Pancreas (tissue), 10 donors: ENCODE measurements at regions not wholly inside any gene's neighbourhood (a gene's known extent, or its start where the extent isn't known, plus 50 kb on each side); places are given as distances from the start of the nearest gene placed in this dataset.
A peak's percentile ranks its signal among the peaks of the same experiment; 100 is the strongest.

ENCODE experiments used
- ATAC-seq, 4 donors: fragments of 200-7000 bp; cut with Tn5 transposase; one replicate each; pipeline versions ENCODE4 v1.8.0 to v1.9.1; 2020; ENCODE audit warnings: mild to moderate bottlenecking in 4 of 4, moderate library complexity in 4 of 4
- DNase-seq, 6 donors: peaks; one replicate each; pipeline ENCODE4 v3.0.0-alpha.2; 2020
- FAIRE-seq: peaks from 2 replicates; lab custom pipeline; 2012; peaks lifted over from hg19 to GRCh38; lab: Jason Lieb, UNC
- H3K27ac ChIP-seq, 4 donors: fragments of 200-600 bp; sonication (generic); 1 replicate in 3 of 4; 2 replicates in 1 of 4; pipeline versions ENCODE4 v1.5.0 to v1.8.0; 2020
- H3K27me3 ChIP-seq, 4 donors: fragments of 200-600 bp; one replicate each; pipeline ENCODE4 v1.8.0; 2021
- H3K36me3 ChIP-seq, 3 donors: fragments of 200-600 bp; sonication (generic) in 1 of 3; one replicate each; pipeline versions ENCODE4 v1.5.0 to v1.8.0; 2020 to 2021
- H3K4me1 ChIP-seq, 3 donors: fragments of 200-600 bp; one replicate each; pipeline ENCODE4 v1.8.0; 2021
- H3K4me3 ChIP-seq, 4 donors: fragments of 200-600 bp; sonication (generic) in 2 of 4; one replicate each; pipeline versions ENCODE4 v1.5.0 to v1.8.0; 2020 to 2021
- H3K9me3 ChIP-seq, 4 donors: fragments of 200-600 bp; one replicate each; pipeline ENCODE4 v1.8.0; 2021
- WGBS, 2 donors: extraction: QIAGEN DNeasy Blood & Tissue Kit; methylation state at CpG; one replicate each; pipeline ENCODE4 v1.1.7; 2013; 5-methylcytosine and 5-hydroxymethylcytosine counted together
- intact Hi-C, 3 donors: fragments of 100-400 bp; cut with DNase I; formaldehyde crosslinking; loops; one replicate each; pipeline versions ENCODE4 v1.11.1 to v1.14.2; 2022
- TF ChIP-seq, protein P1 (sequence below), 4 donors: fragments of 200-600 bp; sonication (generic) in 3 of 4; IDR thresholded peaks; one replicate each; pipeline versions ENCODE4 v1.5.0 to v1.8.0; 2021; ENCODE audit warnings: antibody characterized with exemption in 4 of 4
- donor health status: healthy with polysubstance abuse.
- donor health status: DM: no; HTN: no; CAD: no; lungs with moderate emphysema.
- donor health status: DM: no; HTN: no; CAD: no.
- donor health status: control.
- donor health status: control.
- donor health status: Bipolar disorder and iron deficiency.
- donor health status: DM: yes; HTN: yes; CAD: no.
- donor health status: DM: no; HTN: no; CAD: no.
- donor health status: DM: no; HTN: no; CAD: no.
- donor health status: DM: yes; HTN: yes; CAD: no.

DNA sequence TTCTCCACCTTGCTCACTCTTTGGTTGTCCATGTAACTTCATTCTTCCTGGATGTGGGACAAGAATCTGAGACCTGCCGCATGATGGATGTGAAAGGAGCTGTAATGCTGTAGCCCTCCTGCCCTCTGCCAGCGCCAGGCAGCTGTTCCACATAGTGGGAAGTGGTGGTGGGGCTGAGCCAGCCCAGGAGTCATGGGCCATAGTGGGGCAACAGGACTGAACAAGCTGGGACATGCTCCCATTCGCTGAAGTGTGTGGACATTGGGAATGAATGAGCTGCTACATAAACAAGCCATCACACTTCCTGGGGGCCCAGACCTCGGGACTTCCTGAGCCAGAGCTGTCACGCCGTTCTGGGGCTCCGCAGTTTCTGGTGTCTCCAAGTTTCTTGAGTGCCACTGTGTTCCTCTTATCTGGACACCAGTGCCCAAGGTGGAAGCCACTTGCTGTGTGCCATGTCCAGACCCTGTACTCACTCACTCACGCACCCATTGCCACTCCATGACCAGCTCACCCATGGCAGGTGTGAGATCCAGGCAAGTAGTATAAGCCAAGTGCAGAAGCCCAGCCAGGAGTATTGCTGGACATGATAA lies 624.3 kb upstream of the EPHA6 start:
- Histone ChIP-seq H3K27me3 (no peaks in the 10 kb centered on the region), H3K4me3 (no peak overlapping the region), H3K36me3 (no peaks in the 10 kb centered on the region), H3K4me1 (no peaks in the 10 kb centered on the region), H3K9me3 (no peaks in the 10 kb centered on the region), H3K27ac (no peak overlapping the region)
- intact Hi-C loops: no loop called here
- TF ChIP-seq, protein P1, sequence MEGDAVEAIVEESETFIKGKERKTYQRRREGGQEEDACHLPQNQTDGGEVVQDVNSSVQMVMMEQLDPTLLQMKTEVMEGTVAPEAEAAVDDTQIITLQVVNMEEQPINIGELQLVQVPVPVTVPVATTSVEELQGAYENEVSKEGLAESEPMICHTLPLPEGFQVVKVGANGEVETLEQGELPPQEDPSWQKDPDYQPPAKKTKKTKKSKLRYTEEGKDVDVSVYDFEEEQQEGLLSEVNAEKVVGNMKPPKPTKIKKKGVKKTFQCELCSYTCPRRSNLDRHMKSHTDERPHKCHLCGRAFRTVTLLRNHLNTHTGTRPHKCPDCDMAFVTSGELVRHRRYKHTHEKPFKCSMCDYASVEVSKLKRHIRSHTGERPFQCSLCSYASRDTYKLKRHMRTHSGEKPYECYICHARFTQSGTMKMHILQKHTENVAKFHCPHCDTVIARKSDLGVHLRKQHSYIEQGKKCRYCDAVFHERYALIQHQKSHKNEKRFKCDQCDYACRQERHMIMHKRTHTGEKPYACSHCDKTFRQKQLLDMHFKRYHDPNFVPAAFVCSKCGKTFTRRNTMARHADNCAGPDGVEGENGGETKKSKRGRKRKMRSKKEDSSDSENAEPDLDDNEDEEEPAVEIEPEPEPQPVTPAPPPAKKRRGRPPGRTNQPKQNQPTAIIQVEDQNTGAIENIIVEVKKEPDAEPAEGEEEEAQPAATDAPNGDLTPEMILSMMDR (IDR thresholded peaks at IDR 0.05): no peak
- ATAC-seq: no peak
- DNase-seq: peak in 2 of 6 donors; percentile 39
- 88 to 96% methylated on average over 8 of the region's 8 CpGs for WGBS, 2 donors
- FAIRE-seq: no peak

DNA sequence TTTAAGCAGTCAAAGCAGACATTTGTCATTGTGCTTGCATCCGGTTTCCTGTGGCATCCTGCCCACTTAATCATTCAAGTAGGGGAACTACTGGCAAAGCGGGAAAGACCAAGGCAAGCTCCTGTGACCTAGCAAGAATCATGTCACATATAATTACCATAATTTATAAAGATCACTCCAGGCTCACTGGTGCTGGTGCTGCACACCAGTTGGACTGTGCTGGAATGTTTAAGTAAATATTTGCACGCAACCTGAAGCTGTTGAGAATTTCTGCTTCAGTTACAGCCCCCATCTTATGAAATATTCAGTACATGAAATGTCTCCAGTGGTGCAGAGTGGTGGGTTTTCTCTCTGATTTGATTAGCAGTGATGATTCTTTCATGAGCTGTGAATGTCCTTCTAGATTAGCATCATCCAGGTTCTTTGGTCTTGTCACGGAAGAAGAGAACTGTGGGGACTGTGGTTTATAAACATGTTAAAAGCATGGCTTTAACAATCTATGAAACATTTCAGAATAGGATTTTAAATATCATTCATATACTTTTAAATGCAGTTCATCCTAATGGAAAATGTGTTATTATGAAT lies 621.3 kb upstream of the EPHA6 start:
- H3K36me3 ChIP-seq: no peaks in the 10 kb centered on the region
- TF ChIP-seq, protein P1 (IDR thresholded peaks at IDR 0.05): no peak
- no peak for DNase-seq
- FAIRE-seq: no peak
- intact Hi-C loops: no loop called here
- H3K27ac ChIP-seq: no peak overlapping the region
- no peaks in the 10 kb centered on the region for H3K27me3 ChIP-seq
- no peaks in the 10 kb centered on the region for H3K4me1 ChIP-seq
- WGBS, 2 donors: 23 to 26% methylated on average over 4 of the region's 4 CpGs
- no peaks in the 10 kb centered on the region for H3K9me3 ChIP-seq
- H3K4me3 ChIP-seq: no peak overlapping the region
- peak in 3 of 4 donors; percentile 25 to 62 (median 53) for ATAC-seq

DNA sequence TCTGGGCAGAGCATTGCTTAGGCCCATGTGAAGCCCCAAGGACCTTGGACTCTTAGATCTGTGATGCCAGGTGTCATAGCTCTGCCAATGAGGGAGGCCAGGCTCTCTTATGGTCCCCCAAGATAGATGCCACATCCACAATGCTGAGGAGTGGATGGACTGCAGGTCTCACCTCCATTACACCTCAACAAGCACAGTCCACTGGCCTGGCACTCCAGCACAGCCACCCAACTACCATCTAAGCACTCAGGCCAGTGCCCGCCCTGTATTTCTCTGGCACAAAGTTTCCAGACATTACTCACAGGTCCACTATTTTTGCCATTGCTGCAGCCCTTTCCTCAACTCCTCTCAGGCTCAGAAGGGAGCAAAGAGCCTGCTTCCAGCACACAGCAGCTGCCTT lies 613.5 kb upstream of the EPHA6 start:
- WGBS, 2 donors: 83% methylated on average over 1 of the region's 1 CpG
- TF ChIP-seq, protein P1 (IDR thresholded peaks at IDR 0.05): no peak
- no peaks in the 10 kb centered on the region for H3K9me3 ChIP-seq
- FAIRE-seq (no peak), DNase-seq (no peak), ATAC-seq (no peak)
- H3K4me3 ChIP-seq: no peak overlapping the region
- H3K27me3 ChIP-seq: no peaks in the 10 kb centered on the region
- intact Hi-C loops: no loop called here
- H3K27ac ChIP-seq: no peak overlapping the region
- H3K36me3 ChIP-seq: no peaks in the 10 kb centered on the region
- no peaks in the 10 kb centered on the region for H3K4me1 ChIP-seq

DNA sequence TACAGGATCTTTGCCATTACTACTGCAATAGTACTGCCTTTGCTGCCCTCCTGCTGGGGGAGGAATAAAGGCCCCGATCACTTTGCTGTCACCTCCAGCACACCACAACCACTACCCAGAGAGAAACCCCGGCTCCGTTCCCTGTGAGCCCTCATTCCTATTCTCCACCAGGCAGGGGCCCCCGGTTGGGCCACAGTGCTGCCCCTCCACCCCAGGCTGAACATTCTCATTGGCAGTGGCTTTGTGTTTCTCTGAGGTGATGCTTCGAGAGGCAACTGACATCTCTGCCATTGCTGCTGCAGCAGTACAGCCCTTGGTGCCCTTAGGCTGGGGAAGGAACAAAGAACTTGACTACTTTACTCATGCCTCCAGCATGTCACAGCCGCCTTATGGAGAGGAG lies 612.9 kb upstream of the EPHA6 start:
- intact Hi-C loops: no loop called here
- Histone ChIP-seq H3K9me3 (no peaks in the 10 kb centered on the region), H3K4me1 (no peaks in the 10 kb centered on the region), H3K27me3 (no peaks in the 10 kb centered on the region), H3K27ac (no peak overlapping the region), H3K36me3 (no peaks in the 10 kb centered on the region), H3K4me3 (no peak overlapping the region)
- FAIRE-seq: no peak
- peak in 2 of 6 donors; percentile 13 to 24 for DNase-seq
- TF ChIP-seq, protein P1 (IDR thresholded peaks at IDR 0.05): no peak
- no peak for ATAC-seq
- WGBS, 2 donors: 89% methylated on average over 6 of the region's 6 CpGs

DNA sequence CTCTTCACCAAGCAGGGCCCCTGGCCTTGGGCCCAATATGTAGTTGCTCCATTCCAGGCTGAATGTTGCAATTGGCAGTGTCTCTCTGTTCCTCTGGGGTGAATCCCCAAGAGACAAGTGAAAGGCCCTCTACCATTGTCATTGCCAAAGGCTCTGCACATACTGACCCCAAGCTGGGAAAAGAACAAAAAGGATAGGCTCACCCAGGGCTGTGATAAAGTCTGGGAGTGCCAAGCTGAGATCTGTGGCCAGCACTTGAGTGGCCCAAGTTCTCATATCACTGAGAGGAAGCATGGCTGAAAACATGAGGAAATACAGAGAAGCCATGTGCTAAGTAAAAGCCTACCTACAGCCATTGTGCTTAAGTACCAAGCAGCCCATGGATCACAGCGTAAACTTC lies 612.2 kb upstream of the EPHA6 start:
- no peak for FAIRE-seq
- H3K27ac ChIP-seq: no peak overlapping the region

More for the DNA sequence above, 612.2 kb upstream of the EPHA6 start:
- Histone ChIP-seq H3K4me1 (no peaks in the 10 kb centered on the region), H3K9me3 (no peaks in the 10 kb centered on the region), H3K4me3 (no peak overlapping the region), H3K36me3 (no peaks in the 10 kb centered on the region), H3K27me3 (no peaks in the 10 kb centered on the region)
- WGBS, 2 donors: 93 to 96% methylated on average over 1 of the region's 1 CpG
- ATAC-seq: no peak
- intact Hi-C loops: no loop called here
- no peak for DNase-seq
- TF ChIP-seq, protein P1 (IDR thresholded peaks at IDR 0.05): no peak
